ENCODE measurements at regions not wholly inside any gene's neighbourhood (a gene's known extent, or its start where the extent isn't known, plus 50 kb on each side); places are given as distances from the start of the nearest gene placed in this dataset.

- Histone ChIP-seq H4K20me1 (ENCODE audit: insufficient read depth, poor library complexity, severe bottlenecking) (no peaks in the 10 kb centered on the region), H3K4me1 (ENCODE audit: insufficient read depth) (no peaks in the 10 kb centered on the region), H2AFZ (no peak overlapping the region), H3K27me3 (no peaks in the 10 kb centered on the region), H3K9me2 (replicated peaks; ENCODE audit: insufficient read depth) (no peaks in the 10 kb centered on the region), H3K36me3 (replicated peaks; ENCODE audit: insufficient read depth, low read depth) (no peaks in the 10 kb centered on the region), H3K27ac (no peak overlapping the region), H3K79me2 (no peaks in the 10 kb centered on the region), H3K4me2 (no peak overlapping the region), H3K4me3 (no peak overlapping the region), H3K9me3 (ENCODE audit: low read depth) (no peaks in the 10 kb centered on the region)
- no peak for DNase-seq (ENCODE audit: low spot score)
- TF ChIP-seq EZH2 (IDR thresholded peaks at IDR 0.05; ENCODE audit: borderline replicate concordance) (no peak), EZH2phosphoT487 (IDR thresholded peaks at IDR 0.05; ENCODE audit: low read depth, severe bottlenecking, unreplicated experiment) (no peak)
- TF ChIP-seq, protein P1, sequence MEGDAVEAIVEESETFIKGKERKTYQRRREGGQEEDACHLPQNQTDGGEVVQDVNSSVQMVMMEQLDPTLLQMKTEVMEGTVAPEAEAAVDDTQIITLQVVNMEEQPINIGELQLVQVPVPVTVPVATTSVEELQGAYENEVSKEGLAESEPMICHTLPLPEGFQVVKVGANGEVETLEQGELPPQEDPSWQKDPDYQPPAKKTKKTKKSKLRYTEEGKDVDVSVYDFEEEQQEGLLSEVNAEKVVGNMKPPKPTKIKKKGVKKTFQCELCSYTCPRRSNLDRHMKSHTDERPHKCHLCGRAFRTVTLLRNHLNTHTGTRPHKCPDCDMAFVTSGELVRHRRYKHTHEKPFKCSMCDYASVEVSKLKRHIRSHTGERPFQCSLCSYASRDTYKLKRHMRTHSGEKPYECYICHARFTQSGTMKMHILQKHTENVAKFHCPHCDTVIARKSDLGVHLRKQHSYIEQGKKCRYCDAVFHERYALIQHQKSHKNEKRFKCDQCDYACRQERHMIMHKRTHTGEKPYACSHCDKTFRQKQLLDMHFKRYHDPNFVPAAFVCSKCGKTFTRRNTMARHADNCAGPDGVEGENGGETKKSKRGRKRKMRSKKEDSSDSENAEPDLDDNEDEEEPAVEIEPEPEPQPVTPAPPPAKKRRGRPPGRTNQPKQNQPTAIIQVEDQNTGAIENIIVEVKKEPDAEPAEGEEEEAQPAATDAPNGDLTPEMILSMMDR (IDR thresholded peaks at IDR 0.05; ENCODE audit: poor library complexity) = no peak
- WGBS (ENCODE audit: low lambda C conversion rate, missing lambda C conversion rate) = 83% methylated on average over 11 of the region's 11 CpGs
These were observed 130.5 kb upstream of the TNS3 start for GRCh38 chr7:47712416-47712815.

DNA sequence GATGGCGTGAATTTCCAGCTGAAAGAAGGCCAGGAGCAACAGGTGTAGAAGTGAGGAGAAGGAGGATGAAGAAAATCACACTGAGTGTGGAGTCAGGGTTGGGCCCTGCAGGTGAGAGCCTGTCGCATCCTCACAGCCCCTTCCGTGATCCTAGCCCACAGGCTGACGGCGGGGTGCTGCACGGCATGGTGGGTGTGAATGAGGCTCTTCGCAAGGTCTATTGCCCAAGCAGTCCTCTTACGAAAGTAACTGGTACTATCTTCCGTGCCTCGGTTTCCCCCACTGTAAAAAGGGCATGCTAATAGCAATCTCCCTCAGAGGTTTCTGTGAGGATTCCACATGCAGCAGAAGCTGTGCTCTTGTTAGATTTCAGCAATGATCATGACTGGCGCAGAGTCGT, 129.9 kb upstream of the TNS3 start:
- WGBS (ENCODE audit: low lambda C conversion rate, missing lambda C conversion rate) = 97% methylated on average over 12 of the region's 12 CpGs

DNA sequence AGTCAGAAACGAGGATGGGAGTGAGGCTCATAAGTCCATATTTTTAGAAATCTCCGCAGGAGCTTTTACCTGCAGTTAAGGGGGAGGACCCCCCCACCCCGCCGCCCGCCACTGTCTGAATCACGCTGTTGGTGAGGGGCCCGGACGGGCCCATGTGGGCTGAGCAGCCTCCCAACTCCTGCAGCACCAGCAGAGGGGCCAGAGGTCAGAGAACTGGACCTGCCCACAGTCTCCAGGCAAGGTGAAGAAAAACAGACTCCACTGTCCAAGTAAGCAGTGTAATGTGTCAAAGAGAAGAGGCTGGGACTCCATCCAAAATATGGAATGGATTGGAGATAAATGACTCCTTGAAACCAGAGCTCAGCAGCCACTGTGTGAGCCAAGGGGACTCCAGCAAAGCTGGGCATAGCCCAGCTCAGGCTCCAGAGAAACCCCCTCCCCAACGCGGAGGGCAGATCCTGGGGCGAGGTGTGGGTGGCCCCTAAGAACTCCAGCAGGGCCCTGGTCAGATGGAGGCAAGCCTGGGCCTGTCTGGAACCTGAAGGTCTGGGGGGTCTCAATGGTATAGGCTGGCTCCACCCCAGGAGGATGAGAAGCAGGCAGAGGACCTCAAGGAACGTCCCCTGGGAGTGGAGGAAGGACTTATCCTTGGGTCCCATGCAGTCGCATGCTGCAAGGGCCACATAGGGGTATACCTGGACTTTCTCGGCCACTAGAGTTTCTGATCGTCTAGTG, 128.5 kb upstream of the TNS3 start:
- 72% methylated on average over 15 of the region's 15 CpGs for WGBS (ENCODE audit: low lambda C conversion rate, missing lambda C conversion rate)

More for the DNA sequence above, 129.9 kb upstream of the TNS3 start:
- Histone ChIP-seq H3K9me2 (replicated peaks; ENCODE audit: insufficient read depth) (no peaks in the 10 kb centered on the region), H3K4me1 (ENCODE audit: insufficient read depth) (no peaks in the 10 kb centered on the region), H3K27me3 (no peaks in the 10 kb centered on the region), H3K36me3 (replicated peaks; ENCODE audit: insufficient read depth, low read depth) (no peaks in the 10 kb centered on the region), H2AFZ (no peak overlapping the region), H4K20me1 (ENCODE audit: insufficient read depth, poor library complexity, severe bottlenecking) (no peaks in the 10 kb centered on the region), H3K9me3 (ENCODE audit: low read depth) (no peaks in the 10 kb centered on the region), H3K4me3 (no peak overlapping the region), H3K27ac (no peak overlapping the region), H3K4me2 (no peak overlapping the region), H3K79me2 (no peaks in the 10 kb centered on the region)
- TF ChIP-seq EZH2phosphoT487 (IDR thresholded peaks at IDR 0.05; ENCODE audit: low read depth, severe bottlenecking, unreplicated experiment) (no peak), EZH2 (IDR thresholded peaks at IDR 0.05; ENCODE audit: borderline replicate concordance) (no peak)
- TF ChIP-seq, protein P1 (IDR thresholded peaks at IDR 0.05; ENCODE audit: poor library complexity) = no peak
- no peak for DNase-seq (ENCODE audit: low spot score)

More for the DNA sequence above, 128.5 kb upstream of the TNS3 start:
- TF ChIP-seq EZH2phosphoT487 (IDR thresholded peaks at IDR 0.05; ENCODE audit: low read depth, severe bottlenecking, unreplicated experiment) (no peak), EZH2 (IDR thresholded peaks at IDR 0.05; ENCODE audit: borderline replicate concordance) (no peak)
- TF ChIP-seq, protein P1 (IDR thresholded peaks at IDR 0.05; ENCODE audit: poor library complexity) = no peak
- Histone ChIP-seq H2AFZ (no peak overlapping the region), H3K36me3 (replicated peaks; ENCODE audit: insufficient read depth, low read depth) (no peaks in the 10 kb centered on the region), H3K4me2 (no peak overlapping the region), H3K27ac (no peak overlapping the region), H3K4me3 (no peak overlapping the region), H3K4me1 (ENCODE audit: insufficient read depth) (no peaks in the 10 kb centered on the region), H3K9me2 (replicated peaks; ENCODE audit: insufficient read depth) (no peaks in the 10 kb centered on the region), H3K79me2 (no peaks in the 10 kb centered on the region), H4K20me1 (ENCODE audit: insufficient read depth, poor library complexity, severe bottlenecking) (no peaks in the 10 kb centered on the region), H3K9me3 (ENCODE audit: low read depth) (no peaks in the 10 kb centered on the region), H3K27me3 (no peaks in the 10 kb centered on the region)
- DNase-seq (ENCODE audit: low spot score) = no peak
